ENCODE measurements at regions not wholly inside any gene's neighbourhood (a gene's known extent, or its start where the extent isn't known, plus 50 kb on each side); places are given as distances from the start of the nearest gene placed in this dataset.

- no peak for FAIRE-seq
- in situ Hi-C loops (cut with HindIII; ENCODE audit: extremely low pct_ligation_motif_present, low pct_unique_long_range_greater_than_20kb): no loop called here
- no peaks in the 10 kb centered on the region for H3K9me3 ChIP-seq (ENCODE audit: low read length)
- no peaks in the 10 kb centered on the region for H3K79me2 ChIP-seq (ENCODE audit: insufficient read depth, low read length)
- no peaks in the 10 kb centered on the region; a peak in 1 of 5 replicates for H3K27me3 ChIP-seq (ENCODE audit: control insufficient read depth in 1 of 2, insufficient read depth in 2 of 2, low read length in 2 of 2)
- CTCF ChIA-PET (ENCODE audit: low intra/inter-chr PET ratio, low total read pairs): no interaction called here
- no peak overlapping the region for H3K4me3 ChIP-seq (replicated peaks in 1 of 3; ENCODE audit: insufficient read depth in 1 of 3, low read depth in 2 of 3, low read length in 3 of 3)
- no peak overlapping the region for H3K9ac ChIP-seq (ENCODE audit: insufficient read depth, low read depth, low read length)
- POLR2A ChIA-PET: no interaction called here
- BruUV-seq (replicated peaks): no TSS peak
- no peak for ATAC-seq
- WGBS (ENCODE audit: low lambda C conversion rate): 11% methylated on average over 3 of the region's 3 CpGs
- DNase-seq (ENCODE audit: low spot score): no peak
- H3K36me3 ChIP-seq (replicated peaks in 1 of 2; ENCODE audit: control insufficient read depth in 1 of 2, insufficient read depth in 2 of 2, low read length in 2 of 2): no peaks in the 10 kb centered on the region
- H2AFZ ChIP-seq (ENCODE audit: low read length): no peak overlapping the region
- no peak overlapping the region for H3K4me2 ChIP-seq (ENCODE audit: low read depth, low read length)
- H4K20me1 ChIP-seq (ENCODE audit: insufficient read depth, low read length): no peaks in the 10 kb centered on the region
- intact Hi-C loops (cut with micrococcal nuclease; ENCODE audit: unreplicated experiment): no loop called here
- no peak overlapping the region for H3K27ac ChIP-seq (ENCODE audit: extremely low read length, insufficient read depth, low read length)
- no peak for TF ChIP-seq TCF7L2 (IDR thresholded peaks at IDR 0.05; ENCODE audit: low read depth, low read length)
- TF ChIP-seq GFI1 (CRISPR knock-in tag; IDR thresholded peaks at IDR 0.05; ENCODE audit: borderline replicate concordance): no peak
- no peak for TF ChIP-seq ARID3A (IDR thresholded peaks at IDR 0.05; ENCODE audit: low read depth, low read length)
- TF ChIP-seq TEF (CRISPR knock-in tag; IDR thresholded peaks at IDR 0.05): no peak
- no peak for TF ChIP-seq ZNF776 (CRISPR knock-in tag; IDR thresholded peaks at IDR 0.05)
- TF ChIP-seq SNAPC4 (CRISPR knock-in tag; IDR thresholded peaks at IDR 0.05): no peak
- TF ChIP-seq HDAC1 (CRISPR knock-in tag; IDR thresholded peaks at IDR 0.05): no peak
- TF ChIP-seq ATAD3A (CRISPR knock-in tag; IDR thresholded peaks at IDR 0.05): no peak
- TF ChIP-seq MATR3 (CRISPR knock-in tag; IDR thresholded peaks at IDR 0.05): no peak
- TF ChIP-seq FIP1L1 (IDR thresholded peaks at IDR 0.05; ENCODE audit: borderline replicate concordance, insufficient read depth, low read depth, low read length): no peak
- no peak for TF ChIP-seq ZNF234 (CRISPR knock-in tag; conservative IDR thresholded peaks at IDR 0.05)
- TF ChIP-seq ZNF543 (CRISPR knock-in tag; IDR thresholded peaks at IDR 0.05): no peak
- no peaks in the 10 kb centered on the region for H3K4me1 ChIP-seq (ENCODE audit: insufficient read depth, low read length)
Observed at GRCh38 chr13:71068041-71068440, 799.0 kb downstream of the DACH1 start.
